K562 (cell line): ENCODE measurements at regions not wholly inside any gene's neighbourhood (a gene's known extent, or its start where the extent isn't known, plus 50 kb on each side); places are given as distances from the start of the nearest gene placed in this dataset.

Experiments used
- ATAC-seq: fragments of 200-7000 bp; cut with Tn5 transposase; 3 replicates; pipeline ENCODE4 v1.9.1; 2020; ENCODE audit warnings: moderate library complexity
- BruUV-seq: library from RNA; stranded (reverse); fragments of 400-500 nt; replicated peaks from 2 replicates; lab custom pipeline; 2021; lab: Mats Ljungman, UMichigan
- CTCF ChIA-PET: fragments of 300-600 bp; formaldehyde crosslinking; extraction: SDS; loops from one replicate; lab custom pipeline; 2021; ENCODE audit warnings: low intra/inter-chr PET ratio; lab: Yijun Ruan, JAX
- POLR2A ChIA-PET: fragments of 300-600, 350-650 bp; sonication (Branson Sonifier 250); formaldehyde crosslinking; extraction: SDS; loops from one replicate; lab custom pipeline; 2021; ENCODE audit warnings: antibody characterized with exemption, inconsistent platforms; lab: Yijun Ruan, JAX
- DNase-seq, 4 experiments: peaks; one replicate each; pipeline versions ENCODE4 v3.0.0 to v3.0.0-alpha.2; 2011 to 2018; ENCODE audit warnings: low spot score in 3 of 4, mixed read lengths in 3 of 4; ENCODE audit errors: extremely low read depth in 1 of 4
- FAIRE-seq: peaks from 2 replicates; lab custom pipeline; 2011; peaks lifted over from hg19 to GRCh38; lab: Jason Lieb, UNC
- H2AFZ ChIP-seq: 2 replicates; pipeline ENCODE4 v1.6.0; 2011; ENCODE audit warnings: low read depth, low read length, control low read depth, inconsistent platforms
- H3K27ac ChIP-seq: fragments of 200-600 bp; 3 replicates; pipeline ENCODE4 v1.8.0; 2011; ENCODE audit warnings: low read depth, mild to moderate bottlenecking, control low read depth, inconsistent platforms, low read length, moderate library complexity, mixed read lengths; ENCODE audit errors: extremely low read depth
- H3K27me3 ChIP-seq, 2 experiments: fragments of 300-600 bp in 1 of 2; 2 replicates in 1 of 2; 3 replicates in 1 of 2; pipeline versions ENCODE4 v1.6.0 to v1.8.0; 2011; ENCODE audit warnings: inconsistent platforms in 2 of 2, low read length in 2 of 2, mild to moderate bottlenecking in 1 of 2, mixed read lengths in 1 of 2, moderate library complexity in 1 of 2; ENCODE audit not compliant: control insufficient read depth in 2 of 2, insufficient read depth in 2 of 2
- H3K36me3 ChIP-seq: fragments of 300-600 bp; 3 replicates; pipeline ENCODE4 v1.8.0; 2011; ENCODE audit warnings: mild to moderate bottlenecking, low read length, inconsistent platforms; ENCODE audit not compliant: control insufficient read depth, insufficient read depth
- H3K4me1 ChIP-seq, 2 experiments: fragments of 200-600 bp in 1 of 2; replicated peaks in 1 of 2; 2 replicates in 1 of 2; 3 replicates in 1 of 2; pipeline versions ENCODE4 v1.5.1 to v1.8.0; 2011; ENCODE audit warnings: inconsistent platforms in 2 of 2, low read length in 2 of 2, mild to moderate bottlenecking in 1 of 2, mixed read lengths in 1 of 2, moderate library complexity in 1 of 2; ENCODE audit not compliant: control insufficient read depth in 2 of 2, insufficient read depth in 2 of 2
- H3K4me2 ChIP-seq: 2 replicates; pipeline ENCODE4 v1.6.1; 2011; ENCODE audit warnings: low read length, control low read depth, inconsistent platforms, mixed read lengths; ENCODE audit not compliant: insufficient read depth
- H3K4me3 ChIP-seq: fragments of 200-600 bp; sonication (generic), shearing (Covaris generic); 2 replicates; pipeline ENCODE4 v1.5.1; 2016; ENCODE audit warnings: control low read depth, inconsistent platforms
- H3K79me2 ChIP-seq: fragments of 200-600 bp; 3 replicates; pipeline ENCODE4 v1.8.0; 2011; ENCODE audit warnings: low read length, inconsistent platforms; ENCODE audit not compliant: control insufficient read depth, insufficient read depth
- H3K9ac ChIP-seq, 2 experiments: 2 replicates each; pipeline versions ENCODE4 v1.6.0 to v1.6.1; 2011; ENCODE audit warnings: low read depth in 2 of 2, low read length in 2 of 2, control low read depth in 1 of 2, inconsistent platforms in 1 of 2, mild to moderate bottlenecking in 1 of 2, mixed read lengths in 1 of 2; ENCODE audit not compliant: insufficient read depth in 1 of 2
- H3K9me1 ChIP-seq: one replicate; pipeline ENCODE4 v1.6.0; 2011; ENCODE audit warnings: inconsistent platforms, mild to moderate bottlenecking, low read length, moderate library complexity; ENCODE audit not compliant: control insufficient read depth, insufficient read depth
- H3K9me3 ChIP-seq: replicated peaks from 2 replicates; pipeline ENCODE4 v1.5.1; 2011; ENCODE audit warnings: low read depth, low read length, inconsistent platforms; ENCODE audit not compliant: control insufficient read depth, insufficient read depth
- H4K20me1 ChIP-seq: replicated peaks from 2 replicates; pipeline ENCODE4 v1.6.1; 2011; ENCODE audit warnings: low read length, inconsistent platforms, mixed read lengths; ENCODE audit not compliant: control insufficient read depth, insufficient read depth
- BRF1 ChIP-seq: IDR thresholded peaks from 3 replicates; pipeline ENCODE4 v1.6.1; 2011; ENCODE audit warnings: borderline replicate concordance, mild to moderate bottlenecking; ENCODE audit not compliant: insufficient read length; ENCODE audit errors: extremely low read depth
- CHAMP1 ChIP-seq: fragments of 450-650 bp; IDR thresholded peaks from 2 replicates; pipeline ENCODE4 v1.6.1; 2016; ENCODE audit warnings: mild to moderate bottlenecking
- DDX20 ChIP-seq: fragments of 450-650 bp; IDR thresholded peaks from 2 replicates; pipeline ENCODE4 v1.6.1; 2016; ENCODE audit warnings: missing genetic modification characterization, low read depth, mild to moderate bottlenecking, missing compliant biosample characterization, moderate library complexity
- DNMT1 ChIP-seq: fragments of 450-650 bp; IDR thresholded peaks from 2 replicates; pipeline ENCODE4 v1.6.1; 2016; ENCODE audit warnings: antibody characterized with exemption, mild to moderate bottlenecking
- FIP1L1 ChIP-seq: fragments of 200-400 bp; formaldehyde crosslinking; IDR thresholded peaks from 2 replicates; pipeline ENCODE4 v1.6.1; 2018; ENCODE audit warnings: mild to moderate bottlenecking, low read depth, low read length; ENCODE audit not compliant: poor library complexity, severe bottlenecking
- HBP1 ChIP-seq: fragments of 450-650 bp; formaldehyde crosslinking; IDR thresholded peaks from 2 replicates; pipeline ENCODE4 v1.4.0; 2022; ENCODE audit warnings: missing genetic modification characterization
- ILF3 ChIP-seq: fragments of 450-650 bp; IDR thresholded peaks from 2 replicates; pipeline ENCODE4 v1.6.1; 2018; ENCODE audit warnings: antibody characterized with exemption, mild to moderate bottlenecking, moderate library complexity, borderline replicate concordance
- KDM1A ChIP-seq, 2 experiments: fragments of 450-650 bp; IDR thresholded peaks; 2 replicates each; pipeline ENCODE4 v1.6.1; 2016; ENCODE audit warnings: mild to moderate bottlenecking in 2 of 2
- MITF ChIP-seq: IDR thresholded peaks from 2 replicates; pipeline ENCODE4 v1.6.1; 2014; ENCODE audit warnings: antibody characterized with exemption
- MYC ChIP-seq, 2 experiments: fragments of 250-450 bp in 1 of 2; sonication (Bioruptor Pico) in 1 of 2; IDR thresholded peaks; 2 replicates each; pipeline versions ENCODE4 v1.5.1 to v1.6.1; 2012 to 2021; ENCODE audit warnings: low read depth in 2 of 2, borderline replicate concordance in 1 of 2, improper control_type of control experiment in 1 of 2, low read length in 1 of 2, mild to moderate bottlenecking in 1 of 2, moderate library complexity in 1 of 2
- RBM34 ChIP-seq: fragments of 200-400 bp; formaldehyde crosslinking; IDR thresholded peaks from 2 replicates; pipeline ENCODE4 v1.6.1; 2018; ENCODE audit warnings: low read length, borderline replicate concordance; ENCODE audit not compliant: insufficient read depth
- STAT5B ChIP-seq: fragments of 250-450 bp; sonication (Bioruptor Pico); IDR thresholded peaks from 2 replicates; pipeline ENCODE4 v1.8.0; 2021; ENCODE audit warnings: mild to moderate bottlenecking, inconsistent platforms
- ZNF431 ChIP-seq: sonication (generic); formaldehyde crosslinking; IDR thresholded peaks from 2 replicates; pipeline ENCODE4 v1.8.0; 2022; ENCODE audit warnings: mild to moderate bottlenecking, missing genetic modification reagents
- WGBS: fragments of 100-300 bp; shearing (Covaris generic); methylation state at CpG from one replicate; pipeline ENCODE4 v1.1.6; 2016; ENCODE audit warnings: low coverage, mixed read lengths; ENCODE audit not compliant: insufficient coverage; ENCODE audit errors: missing lambda C conversion rate; 5-methylcytosine and 5-hydroxymethylcytosine counted together
- in situ Hi-C: fragments of 300-500 bp; cut with MboI; formaldehyde crosslinking; loops from 4 replicates; pipeline ENCODE4 v1.15.0; 2018; ENCODE audit warnings: inconsistent platforms, mixed read lengths
- intact Hi-C: fragments of 100-400 bp; cut with micrococcal nuclease; formaldehyde crosslinking; loops from 2 replicates; pipeline ENCODE4 v1.14.2; 2022
- TF ChIP-seq, protein P1 (sequence below), 2 experiments: fragments of 450-650 bp in 1 of 2; sonication (generic) in 1 of 2; formaldehyde crosslinking; conservative IDR thresholded peaks; 2 replicates each; pipeline versions ENCODE4 v1.4.0 to v1.8.1; 2020 to 2022; ENCODE audit warnings: mild to moderate bottlenecking in 1 of 2, missing genetic modification reagents in 1 of 2

DNA sequence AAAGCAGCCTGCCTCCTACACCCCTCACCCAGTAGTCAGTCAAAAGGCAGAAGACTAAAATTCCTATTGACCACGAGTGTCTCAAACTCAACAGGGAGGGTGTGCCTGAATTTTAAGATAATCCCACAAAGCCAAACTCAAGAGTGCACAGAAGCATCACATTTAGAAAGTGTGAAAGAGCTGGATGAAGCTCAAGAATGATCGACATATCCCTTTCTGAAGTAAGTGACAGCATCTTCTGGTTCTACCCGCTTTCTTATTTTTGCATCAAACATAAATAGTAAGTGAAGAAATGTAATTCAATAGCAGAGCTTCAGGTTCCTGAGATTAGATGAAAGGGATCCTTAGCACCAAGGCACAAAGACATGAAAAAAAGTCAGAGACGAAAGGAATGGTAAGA is 64.5 kb upstream of the BACH2 start:
- 48% methylated on average over 4 of the region's 4 CpGs for WGBS
- H2AFZ ChIP-seq, result no peak overlapping the region
- TF ChIP-seq, protein P1, sequence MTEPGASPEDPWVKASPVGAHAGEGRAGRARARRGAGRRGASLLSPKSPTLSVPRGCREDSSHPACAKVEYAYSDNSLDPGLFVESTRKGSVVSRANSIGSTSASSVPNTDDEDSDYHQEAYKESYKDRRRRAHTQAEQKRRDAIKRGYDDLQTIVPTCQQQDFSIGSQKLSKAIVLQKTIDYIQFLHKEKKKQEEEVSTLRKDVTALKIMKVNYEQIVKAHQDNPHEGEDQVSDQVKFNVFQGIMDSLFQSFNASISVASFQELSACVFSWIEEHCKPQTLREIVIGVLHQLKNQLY (CRISPR knock-in tag; conservative IDR thresholded peaks at IDR 0.05), result no peak
- TF ChIP-seq DDX20 (tag), result no peak
- TF ChIP-seq STAT5B, result no peak
- TF ChIP-seq KDM1A (IDR thresholded peaks at IDR 0.05), result no peak
- no peak for TF ChIP-seq MYC (IDR thresholded peaks at IDR 0.05; ENCODE audit: low read depth, low read length)
- TF ChIP-seq MYC (CRISPR knock-in tag; IDR thresholded peaks at IDR 0.05; ENCODE audit: borderline replicate concordance, low read depth), result no peak
- TF ChIP-seq ILF3, result no peak
- no peak for TF ChIP-seq MITF
- no peak for TF ChIP-seq BRF1
- TF ChIP-seq RBM34, result no peak
- no peak for TF ChIP-seq ZNF431 (CRISPR knock-in tag)
- TF ChIP-seq CHAMP1, result no peak
- TF ChIP-seq FIP1L1, result no peak
- no peak for TF ChIP-seq DNMT1
- TF ChIP-seq HBP1, result no peak
- BruUV-seq, result no TSS peak
- ChIA-PET POLR2A (no interaction called here), CTCF (no interaction called here)
- intact Hi-C loops (no loop called here), in situ Hi-C loops (no loop called here)
- H3K27me3 ChIP-seq, result no peaks in the 10 kb centered on the region
- no peak overlapping the region for H3K9ac ChIP-seq
- H3K4me2 ChIP-seq, result no peak overlapping the region
- no peak for FAIRE-seq
- H3K79me2 ChIP-seq, result no peaks in the 10 kb centered on the region
- DNase-seq, result no peak
- no peaks in the 10 kb centered on the region for H3K36me3 ChIP-seq
- peaks cover 0 to 3% of the 10 kb centered on the region in 2 experiments; a peak in 2 of 5 replicates for H3K4me1 ChIP-seq
- no peaks in the 10 kb centered on the region for H4K20me1 ChIP-seq
- no peaks in the 10 kb centered on the region for H3K9me3 ChIP-seq
- no peak overlapping the region for H3K4me3 ChIP-seq
- H3K9me1 ChIP-seq, result no peaks in the 10 kb centered on the region
- no peak for ATAC-seq
- no peak overlapping the region for H3K27ac ChIP-seq
